GM21360 (cell line): ENCODE measurements at regions not wholly inside any gene's neighbourhood (a gene's known extent, or its start where the extent isn't known, plus 50 kb on each side); places are given as distances from the start of the nearest gene placed in this dataset.
"Not testable (repeated sequence)": the region's sequence is repeated elsewhere in the genome, so short reads cannot be mapped to it uniquely, and the experiment has no call there.

Experiments used
- ATAC-seq: cut with Tn5 transposase; IDR thresholded peaks from one replicate; pipeline ENCODE4 v1.9.1; 2021; ENCODE audit warnings: mild to moderate bottlenecking, moderate library complexity; ENCODE audit not compliant: unreplicated experiment

DNA sequence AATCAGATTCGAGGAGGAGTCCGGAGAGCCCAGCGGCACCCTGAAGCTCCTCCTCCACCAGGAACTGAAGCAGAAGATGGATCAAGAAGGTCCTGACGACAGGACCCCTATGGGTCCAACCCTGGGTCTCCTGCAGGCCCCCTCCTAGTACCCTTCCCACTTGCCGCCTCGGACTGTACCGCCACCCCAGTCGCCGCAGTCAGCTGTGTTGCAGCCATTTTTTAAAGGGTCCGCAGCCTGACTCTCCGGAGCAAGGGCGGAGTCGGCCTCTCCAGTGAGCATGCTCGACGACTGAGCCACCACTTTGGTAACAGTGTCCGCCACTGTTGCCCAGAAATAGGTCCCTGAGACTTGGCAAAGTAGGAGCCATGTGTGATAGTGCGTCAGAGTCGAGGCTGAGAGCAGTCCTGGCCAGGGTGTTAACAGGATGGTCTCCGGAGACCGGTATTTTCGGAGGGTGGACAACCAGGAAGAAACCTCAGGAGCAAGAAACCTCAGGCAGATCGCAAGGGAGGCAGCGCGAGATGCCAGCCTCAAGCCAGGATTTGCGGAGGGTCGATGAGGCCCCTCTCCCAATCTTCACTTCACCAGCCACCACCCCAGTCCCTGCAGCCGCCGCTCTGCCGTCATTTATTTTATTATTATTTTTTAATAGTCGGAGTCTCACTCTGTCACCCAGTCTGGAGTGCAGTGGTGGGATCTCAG lies 294.6 kb upstream of the ZNF337 start:
- ATAC-seq: no peak

DNA sequence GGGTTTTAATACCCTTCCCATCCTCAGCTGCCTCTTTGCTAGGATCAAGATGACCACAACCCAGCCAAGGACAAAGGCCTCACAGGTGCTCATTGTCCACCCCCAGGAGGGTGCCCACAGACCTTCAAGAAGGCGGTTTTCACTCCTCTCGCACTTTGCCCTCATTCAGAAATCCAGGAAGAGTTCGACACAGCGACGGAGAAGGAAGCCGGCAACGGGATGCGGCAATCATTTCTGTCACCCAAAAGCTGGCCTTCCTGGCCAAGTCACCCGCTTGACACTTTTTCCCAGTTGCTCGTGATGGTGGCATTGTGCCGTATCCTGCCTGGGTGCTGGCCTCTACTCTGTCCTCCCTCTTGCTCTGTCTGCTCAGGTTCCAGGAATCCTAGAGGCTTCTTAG lies 293.0 kb upstream of the ZNF337 start:
- not testable (repeated sequence) for ATAC-seq

DNA sequence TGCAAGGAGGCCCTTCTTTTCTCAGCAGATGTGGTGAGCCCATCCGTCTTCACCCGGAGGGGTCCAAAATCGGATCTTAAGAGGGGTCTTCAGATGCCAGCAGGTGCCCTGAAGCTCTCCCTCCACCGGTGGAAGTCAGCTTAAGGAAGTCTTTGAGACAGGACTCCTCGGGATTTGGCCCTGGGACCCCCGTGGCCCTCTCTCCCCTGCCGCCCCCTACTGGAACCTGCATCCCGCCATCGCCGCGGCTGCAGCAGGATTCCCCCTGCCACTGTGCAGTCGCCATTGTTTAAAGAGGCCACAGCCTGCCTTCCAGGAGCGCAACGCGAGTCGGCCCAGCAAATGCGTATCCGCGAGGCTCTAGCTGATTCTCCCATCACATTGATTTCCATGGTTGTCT lies 292.5 kb upstream of the ZNF337 start:
- ATAC-seq: no peak

DNA sequence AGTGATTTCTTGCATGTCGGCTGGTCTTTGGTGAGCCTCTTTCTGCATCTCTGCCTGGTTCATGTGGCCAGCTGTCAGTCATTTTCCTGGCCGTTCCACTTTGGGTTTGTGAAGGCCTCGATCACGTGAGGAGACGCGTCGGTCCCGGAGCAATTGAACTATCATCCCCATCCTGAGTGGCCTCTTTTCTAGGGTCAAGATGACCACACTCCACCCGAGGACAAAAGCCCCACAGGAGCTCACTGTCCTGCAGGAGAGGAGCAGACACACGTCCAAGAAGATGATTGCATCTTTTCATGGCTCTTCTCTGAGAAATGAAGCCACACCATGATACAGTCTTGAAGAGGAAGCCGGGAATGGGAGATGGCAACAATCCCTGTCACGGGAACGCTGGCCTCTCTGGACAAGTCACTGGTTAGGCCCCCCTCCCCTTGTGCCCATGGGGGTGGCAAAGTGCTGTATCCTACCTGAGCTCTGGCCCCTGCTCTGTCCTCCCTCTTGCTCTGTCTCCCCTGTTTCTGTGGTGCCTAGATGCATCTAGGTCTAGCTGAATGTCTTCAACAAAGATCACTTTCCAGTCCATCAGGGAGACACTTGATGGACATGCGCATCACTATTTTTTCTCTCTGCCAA lies 291.4 kb upstream of the ZNF337 start:
- not testable (repeated sequence) for ATAC-seq

DNA sequence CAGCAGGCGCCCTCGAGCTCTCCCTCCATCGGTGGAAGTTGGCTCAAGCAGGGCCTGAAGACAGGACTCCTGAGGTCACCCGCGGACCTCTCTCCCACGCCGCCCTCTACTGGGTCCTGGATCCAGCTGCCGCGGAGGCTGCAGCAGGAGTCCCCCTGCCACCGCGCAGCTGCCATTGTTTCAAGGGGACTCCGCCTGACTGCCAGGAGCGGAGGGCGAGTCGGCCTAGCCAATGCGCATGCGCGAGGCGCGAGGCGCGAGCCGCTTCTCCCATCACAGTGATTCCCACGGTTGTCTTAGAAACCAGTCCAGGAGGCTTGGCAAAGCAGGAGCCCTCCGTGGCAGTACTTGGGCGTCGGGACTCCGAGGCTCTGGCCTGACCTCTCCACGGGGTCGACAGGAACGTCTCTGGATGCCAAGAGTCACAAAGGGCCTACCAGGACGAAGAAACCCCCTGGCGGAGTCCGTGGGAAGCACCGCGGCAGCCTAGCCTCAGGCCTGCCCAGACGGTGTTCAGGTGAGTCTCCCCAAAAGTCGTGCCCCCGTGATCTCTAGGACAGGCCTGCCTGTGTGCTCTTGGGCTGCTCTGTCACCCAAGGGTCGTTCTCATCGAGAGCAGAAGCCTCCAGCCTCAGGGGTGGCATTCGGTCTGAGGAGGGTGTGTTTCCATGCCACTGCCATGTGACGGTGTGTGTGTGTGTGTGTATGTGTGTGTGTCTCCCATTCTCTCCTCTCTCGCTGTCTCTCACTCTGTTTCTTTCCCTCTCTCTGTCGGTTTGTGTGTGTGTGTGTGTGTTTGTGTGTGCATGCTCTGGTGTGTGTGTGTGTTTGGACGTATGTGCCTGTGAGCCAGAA lies 290.6 kb upstream of the ZNF337 start:
- peak; percentile 85 for ATAC-seq

DNA sequence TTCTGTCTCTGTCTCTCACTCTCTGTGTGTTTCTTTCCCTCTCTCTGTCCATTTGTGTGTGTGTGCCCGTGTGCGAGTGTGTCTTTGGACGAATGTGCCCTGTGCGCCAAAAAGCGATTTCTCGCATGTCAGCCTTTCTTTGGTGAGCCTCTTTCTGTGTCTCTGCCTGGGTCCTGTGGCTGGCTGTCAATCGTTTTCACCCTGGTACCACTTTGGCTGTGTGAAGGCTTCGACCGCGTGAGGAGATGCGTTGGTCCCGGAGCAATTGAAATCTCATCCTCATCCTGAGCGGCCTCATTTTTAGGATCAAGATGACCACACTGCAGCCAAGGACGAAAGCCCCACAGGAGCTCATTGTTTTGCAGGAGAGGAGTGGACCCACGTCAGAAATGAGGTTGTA lies 288.9 kb upstream of the ZNF337 start:
- no peak for ATAC-seq

DNA sequence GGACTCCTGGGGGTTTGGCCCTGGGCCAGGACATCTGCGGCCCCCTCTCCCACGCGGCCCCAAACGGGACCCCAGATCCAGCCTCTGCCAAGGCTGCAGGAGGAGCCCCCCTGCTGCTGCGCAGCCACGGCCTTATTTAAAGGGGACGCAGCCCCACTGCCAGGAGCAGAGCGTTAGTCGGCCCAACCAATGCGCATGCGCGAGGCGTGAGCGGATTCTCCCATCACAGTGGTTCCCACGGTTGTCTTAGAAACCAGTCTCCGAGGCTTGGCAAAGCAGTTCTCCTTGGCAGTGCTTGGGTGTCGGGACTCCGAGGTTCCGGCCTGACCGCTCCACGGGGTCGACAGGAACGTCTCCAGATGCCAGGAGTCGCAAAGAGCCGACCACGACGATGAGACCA lies 288.3 kb upstream of the ZNF337 start:
- no peak for ATAC-seq

DNA sequence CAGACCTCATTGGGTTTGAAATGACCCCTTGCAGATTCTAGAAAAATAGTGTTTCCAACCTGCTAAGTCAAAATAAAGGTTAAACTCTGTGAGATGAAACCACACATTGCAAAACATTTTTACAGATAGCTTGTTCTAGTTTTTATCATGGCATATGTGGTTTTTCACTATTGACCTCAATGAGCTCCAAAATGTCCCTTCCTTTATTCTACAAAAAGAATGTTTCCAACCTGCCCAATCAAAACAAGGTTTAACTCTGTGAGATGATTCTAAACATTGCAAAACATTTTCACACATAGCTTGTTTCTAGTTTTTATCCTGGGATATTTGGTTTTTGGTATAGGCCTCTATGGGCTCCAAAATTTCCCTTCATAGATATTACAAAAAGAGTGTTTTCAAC lies 286.0 kb upstream of the ZNF337 start:
- ATAC-seq: not testable (repeated sequence)

DNA sequence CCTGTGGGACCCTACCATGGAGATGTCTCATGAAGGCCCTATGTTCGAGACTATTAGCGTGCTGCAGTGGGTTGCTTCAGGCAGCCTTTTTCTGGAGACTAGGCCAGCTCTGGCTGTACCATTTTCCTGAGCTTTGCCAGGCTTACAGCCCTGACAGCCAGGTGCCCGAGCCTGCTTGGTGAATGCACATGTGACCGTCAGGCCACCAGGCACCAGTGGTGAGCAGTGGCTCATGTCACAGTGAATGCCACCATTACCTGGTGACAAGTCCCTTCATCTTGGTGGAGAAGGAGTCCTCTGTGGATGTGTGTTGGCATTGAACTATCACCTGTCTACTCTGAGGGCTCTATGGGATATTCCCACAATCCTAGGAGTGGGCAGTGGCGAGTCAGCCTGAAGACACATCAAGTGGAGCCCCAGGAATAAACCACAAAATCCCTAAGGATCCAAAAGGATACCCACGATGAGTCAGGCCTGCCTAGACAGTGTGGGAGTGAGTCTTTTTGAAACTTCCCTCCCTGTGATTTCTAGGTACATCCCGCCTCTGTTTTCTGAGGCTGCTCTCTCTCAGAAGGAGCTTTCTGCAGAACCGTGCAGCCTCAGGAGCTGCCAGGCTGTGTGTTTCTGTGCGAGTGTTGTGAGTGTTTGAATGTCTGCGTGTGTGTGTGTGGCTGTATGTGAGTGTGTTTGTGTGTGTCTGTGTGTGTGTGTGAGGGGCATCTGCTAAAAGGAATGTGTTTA lies 282.0 kb upstream of the ZNF337 start:
- not testable (repeated sequence) for ATAC-seq

DNA sequence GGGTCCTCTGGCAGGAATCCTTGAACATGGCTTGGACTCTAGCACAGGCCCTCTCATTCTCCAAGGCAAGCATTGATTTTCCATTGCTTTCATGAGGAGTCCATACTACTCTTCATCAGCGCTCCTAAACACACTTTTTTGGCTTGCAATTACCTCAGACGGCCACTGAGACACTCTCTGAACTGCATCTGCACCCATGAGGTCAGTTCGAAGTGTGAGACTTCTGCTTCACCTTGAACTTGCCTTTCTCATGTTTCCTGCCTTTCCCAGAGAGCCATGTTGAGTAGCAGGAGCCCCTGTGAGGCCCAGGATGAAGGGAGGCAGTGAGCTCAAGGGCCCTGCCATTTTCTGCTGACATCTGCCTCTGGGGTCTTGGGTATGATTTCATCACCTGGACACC lies 279.2 kb upstream of the ZNF337 start:
- not testable (repeated sequence) for ATAC-seq

DNA sequence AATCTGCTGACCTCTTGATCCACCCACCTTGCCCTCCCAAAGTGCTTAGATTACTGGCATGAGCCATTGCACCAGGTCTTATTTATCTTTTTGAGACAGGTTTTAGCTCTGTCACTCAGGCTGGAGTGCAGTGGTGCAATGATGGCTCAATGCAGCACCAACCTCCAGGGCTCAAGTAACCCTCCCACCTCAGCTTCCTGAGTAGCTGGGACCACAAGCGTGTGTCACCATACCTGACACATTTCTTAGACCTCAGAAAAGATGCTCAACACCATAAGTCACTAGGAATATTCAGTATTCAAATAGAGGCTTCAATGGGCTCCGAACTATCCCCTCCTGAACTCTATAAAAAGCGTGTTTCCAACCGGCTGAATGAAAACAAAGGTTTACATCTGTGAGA lies 268.6 kb upstream of the ZNF337 start:
- ATAC-seq: not testable (repeated sequence)

DNA sequence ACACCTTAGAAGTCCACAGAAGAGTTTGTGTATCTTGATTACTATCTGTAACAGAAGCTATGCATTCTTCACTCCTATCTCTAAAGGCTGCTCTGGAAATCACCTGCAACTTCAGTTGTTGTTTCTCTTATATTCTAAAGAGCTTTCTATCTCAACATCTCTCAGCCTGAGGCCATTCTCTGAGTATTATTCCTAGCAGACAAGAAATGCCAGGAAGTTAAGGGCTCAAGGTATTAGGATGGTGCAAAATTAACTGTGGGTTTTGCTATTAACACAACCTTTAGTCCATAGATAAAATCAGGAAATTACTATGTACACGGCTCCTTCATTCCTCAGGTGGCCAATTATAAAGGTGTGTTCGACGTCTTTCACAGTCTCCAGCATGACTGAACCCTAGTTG lies 257.2 kb upstream of the ZNF337 start:
- not testable (repeated sequence) for ATAC-seq

DNA sequence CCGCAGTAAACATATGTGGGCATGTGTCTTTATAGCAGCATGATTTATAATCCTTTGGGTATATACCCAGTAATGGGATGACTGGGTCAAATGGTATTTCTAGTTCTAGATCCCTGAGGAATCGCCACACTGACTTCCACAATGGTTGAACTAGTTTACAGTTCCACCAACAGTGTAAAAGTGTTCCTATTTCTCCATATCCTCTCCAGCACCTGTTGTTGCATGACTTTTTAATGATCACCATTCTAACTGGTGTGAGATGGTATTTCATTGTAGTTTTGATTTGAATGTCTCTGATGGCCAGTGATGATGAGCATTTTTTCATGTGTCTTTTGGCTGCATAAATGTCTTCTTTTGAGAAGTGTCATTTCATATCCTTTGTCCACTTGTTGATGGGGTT lies 238.6 kb upstream of the ZNF337 start:
- not testable (repeated sequence) for ATAC-seq

DNA sequence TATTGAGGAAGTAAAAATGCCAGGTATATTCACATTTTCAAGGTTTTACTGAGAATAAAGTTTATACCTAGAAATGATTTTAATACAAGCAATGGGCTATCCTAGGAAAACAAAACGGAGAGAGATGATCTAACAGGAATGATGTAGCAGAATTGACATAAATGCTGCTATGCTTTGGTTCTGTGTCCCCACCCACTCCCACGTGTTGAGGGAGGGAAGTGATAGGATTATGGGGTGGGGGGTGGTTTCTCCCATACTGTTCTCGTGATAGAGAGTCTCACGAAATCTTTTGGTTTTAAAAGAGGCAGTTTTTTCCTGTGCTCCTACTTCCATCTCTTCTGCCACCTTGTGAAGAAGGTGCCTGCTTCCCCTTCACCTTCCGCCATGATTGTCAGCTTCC lies 236.2 kb upstream of the ZNF337 start:
- ATAC-seq: not testable (repeated sequence)

DNA sequence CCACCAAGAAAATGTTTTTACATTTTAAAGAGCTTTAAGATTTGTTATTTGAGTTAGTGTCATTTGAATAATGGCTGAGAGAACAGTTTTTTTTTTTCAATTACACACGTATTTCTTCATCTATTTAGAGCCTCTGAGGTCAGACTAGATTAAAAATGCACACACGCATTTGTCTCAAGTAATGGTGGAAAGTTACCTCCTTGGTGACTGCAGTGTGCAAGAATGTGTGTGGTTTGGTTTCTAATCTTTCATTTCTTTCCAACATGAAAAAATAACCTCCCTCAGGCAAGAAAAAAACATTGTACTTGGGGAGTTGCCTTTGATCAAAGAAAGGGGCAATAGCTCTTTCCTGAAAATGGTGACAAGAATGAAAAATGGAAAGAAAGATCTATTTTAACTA lies 235.5 kb upstream of the ZNF337 start:
- ATAC-seq: not testable (repeated sequence)

DNA sequence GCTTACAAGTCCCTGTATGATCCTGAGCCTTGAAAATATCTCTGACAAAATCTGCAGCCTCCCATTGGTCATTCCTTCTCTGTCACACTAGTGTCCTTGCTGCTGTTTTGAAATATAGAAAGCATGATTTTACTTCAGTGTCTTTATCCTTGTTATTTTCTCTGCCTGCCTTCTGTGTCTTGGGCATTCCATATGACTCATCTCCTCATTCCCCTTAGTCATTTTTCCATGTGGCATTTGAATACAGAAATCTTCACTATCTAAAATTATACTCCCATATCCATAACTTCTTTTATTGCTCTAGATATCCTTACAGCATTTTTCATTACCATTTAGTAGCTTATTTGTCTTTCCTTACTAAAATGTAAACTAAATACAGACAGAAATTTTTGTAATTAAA lies 205.7 kb upstream of the ZNF337 start:
- not testable (repeated sequence) for ATAC-seq

DNA sequence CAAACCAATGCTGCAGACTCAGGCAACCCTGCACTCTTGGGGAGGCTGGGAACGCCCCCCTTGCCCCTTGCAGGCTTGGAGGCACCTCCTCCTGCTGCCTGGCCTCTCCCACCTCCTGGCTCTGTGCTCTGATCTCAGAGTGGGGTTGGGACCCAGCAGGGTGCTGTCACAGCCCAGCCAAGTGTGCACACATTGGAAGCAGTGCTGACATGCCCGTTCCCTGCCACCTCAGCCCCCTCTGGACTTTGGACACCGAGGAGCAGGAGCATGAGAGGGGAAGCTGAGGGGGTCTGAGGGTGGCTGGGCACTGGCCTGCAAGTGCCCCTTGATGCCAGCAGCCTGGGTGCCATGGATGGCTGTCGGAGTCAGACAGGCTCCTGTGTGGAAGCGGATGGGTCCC lies 202.0 kb upstream of the ZNF337 start:
- ATAC-seq: not testable (repeated sequence)

DNA sequence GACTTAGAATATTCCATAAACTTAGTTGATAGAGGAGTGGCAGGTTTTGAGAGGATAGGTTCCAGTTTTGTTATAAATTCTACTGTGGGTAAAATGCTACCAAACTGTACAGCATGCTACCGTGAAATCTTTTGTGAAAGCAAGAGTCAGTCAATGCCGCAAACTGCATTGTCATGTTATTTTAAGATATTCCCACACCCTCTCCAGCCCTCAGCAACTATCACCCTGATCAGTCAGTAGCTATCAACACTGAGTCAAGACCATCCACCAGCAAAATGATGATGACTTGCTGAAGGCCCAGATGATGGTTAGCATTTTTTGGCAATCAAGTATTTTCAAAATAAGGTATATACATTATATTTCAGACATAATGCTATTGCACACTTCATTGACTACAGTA lies 182.4 kb upstream of the ZNF337 start:
- ATAC-seq: not testable (repeated sequence)

DNA sequence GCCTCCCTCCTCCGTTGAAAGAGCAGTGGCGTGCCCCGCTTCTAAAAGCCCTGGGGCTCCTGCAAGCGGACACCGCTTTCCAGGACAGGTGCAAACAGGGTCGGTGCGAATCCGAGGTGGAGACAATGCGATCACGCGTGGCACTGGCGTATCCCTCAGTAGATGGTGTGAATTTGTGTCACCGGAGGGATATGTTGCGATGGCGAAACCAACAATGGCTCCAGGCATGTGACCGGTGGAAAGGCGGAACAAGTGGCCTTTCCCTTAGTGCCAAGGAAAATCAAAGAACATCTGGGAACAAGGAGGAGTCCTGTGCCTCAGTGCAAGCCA lies 172.0 kb upstream of the ZNF337 start:
- ATAC-seq: not testable (repeated sequence)

DNA sequence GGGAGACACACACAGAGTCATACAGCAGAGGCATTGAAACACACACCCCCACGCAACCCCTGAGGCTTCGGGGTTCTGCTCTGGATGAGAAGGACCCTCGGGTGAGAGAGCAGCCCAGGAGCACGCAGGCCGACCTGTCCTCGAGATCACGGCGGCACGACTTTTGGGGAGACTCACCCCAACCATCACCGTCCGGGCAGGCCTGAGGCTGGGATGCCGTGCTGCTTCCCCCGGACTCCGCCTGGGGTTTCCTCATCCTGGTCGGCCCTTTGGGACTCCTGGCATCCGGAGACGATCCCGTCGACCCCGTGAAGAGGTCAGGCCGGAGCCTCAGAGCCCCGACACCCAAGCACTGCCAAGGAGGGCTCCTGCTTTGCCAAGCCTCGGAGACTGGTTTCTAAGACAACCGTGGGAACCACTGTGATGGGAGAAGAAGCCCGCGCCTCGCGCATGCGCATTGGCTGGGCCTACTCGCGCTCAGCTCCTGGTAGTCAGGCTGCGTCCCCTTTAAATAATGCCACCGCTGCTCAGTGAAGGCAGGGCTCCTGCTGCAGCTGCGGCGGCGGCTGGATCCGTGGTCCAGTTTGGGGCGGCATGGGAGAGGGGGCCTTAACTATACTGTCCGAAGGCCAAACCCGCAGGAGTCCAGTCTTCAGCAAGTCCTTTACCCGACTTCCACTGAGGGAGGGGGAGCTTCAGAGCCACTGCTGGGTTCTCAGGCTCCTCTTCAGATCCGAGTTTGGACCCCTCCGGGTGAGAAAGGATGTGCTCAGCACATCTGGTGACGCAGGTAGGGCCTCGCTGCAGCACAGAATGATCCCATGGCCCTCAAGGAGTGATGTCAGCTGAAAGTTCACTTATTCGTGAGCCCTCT lies 171.4 kb upstream of the ZNF337 start:
- ATAC-seq: peak; percentile 76
